22Rv1 (cell line): ENCODE measurements at regions not wholly inside any gene's neighbourhood (a gene's known extent, or its start where the extent isn't known, plus 50 kb on each side); places are given as distances from the start of the nearest gene placed in this dataset.

Experiments used
- H3K27ac ChIP-seq: fragments of 450-650 bp; 2 replicates; pipeline ENCODE4 v1.5.1; 2017
- CTCF ChIP-seq: fragments of 450-650 bp; IDR thresholded peaks from 2 replicates; pipeline ENCODE4 v1.5.1; 2017; ENCODE audit warnings: mild to moderate bottlenecking
- ZFX ChIP-seq: fragments of 450-650 bp; IDR thresholded peaks from 2 replicates; pipeline ENCODE4 v1.6.1; 2017; ENCODE audit warnings: antibody characterized with exemption, borderline replicate concordance

- TF ChIP-seq CTCF (no peak), ZFX (no peak)
- H3K27ac ChIP-seq, result no peak overlapping the region
These were observed 50.4 kb downstream of the RTL9 start for GRCh38 chrX:110408949-110409588.

- TF ChIP-seq CTCF, result no peak
- TF ChIP-seq ZFX, result no peak
- H3K27ac ChIP-seq, result no peak overlapping the region
These were observed 51.3 kb downstream of the RTL9 start for GRCh38 chrX:110409925-110410324.

GRCh38 chrX:110410603-110411002, 52.0 kb downstream of the RTL9 start:
- TF ChIP-seq CTCF, result no peak
- no peak for TF ChIP-seq ZFX
- H3K27ac ChIP-seq, result no peak overlapping the region

- H3K27ac ChIP-seq, result no peak overlapping the region
- TF ChIP-seq ZFX (no peak), CTCF (peak; percentile 76)
These were observed 54.5 kb downstream of the RTL9 start for GRCh38 chrX:110412971-110413726.

GRCh38 chrX:110413727-110414124, 55.1 kb downstream of the RTL9 start:
- H3K27ac ChIP-seq, result no peak overlapping the region
- no peak for TF ChIP-seq CTCF
- TF ChIP-seq ZFX, result no peak

GRCh38 chrX:110414273-110414672, 55.6 kb downstream of the RTL9 start:
- no peak for TF ChIP-seq ZFX
- no peak for TF ChIP-seq CTCF
- H3K27ac ChIP-seq, result no peak overlapping the region

- no peak for TF ChIP-seq CTCF
- TF ChIP-seq ZFX, result no peak
These were observed 56.2 kb downstream of the RTL9 start for GRCh38 chrX:110414679-110415439.

More at GRCh38 chrX:110414679-110415439, 56.2 kb downstream of the RTL9 start:
- no peak overlapping the region for H3K27ac ChIP-seq
